ENCODE measurements at regions not wholly inside any gene's neighbourhood (a gene's known extent, or its start where the extent isn't known, plus 50 kb on each side); places are given as distances from the start of the nearest gene placed in this dataset.

DNA sequence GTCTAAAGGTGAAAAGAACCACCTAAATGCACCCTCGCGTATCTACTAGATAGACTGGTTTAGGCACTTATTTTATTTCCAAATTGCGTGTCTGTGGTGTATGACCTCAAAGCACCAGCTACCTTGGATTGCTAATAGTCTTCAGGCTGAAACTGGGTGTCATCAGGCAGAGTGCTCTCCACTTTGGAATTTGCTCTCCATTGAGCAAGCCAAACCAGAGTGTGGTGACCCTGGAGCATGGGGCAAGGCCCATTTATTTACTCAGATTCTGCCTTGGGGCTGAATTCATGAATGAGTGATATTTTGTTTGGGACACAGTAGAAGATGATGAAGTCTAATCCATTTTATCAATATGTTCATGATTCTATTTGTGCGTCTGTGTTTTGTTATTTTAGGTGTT lies 812.8 kb upstream of the SLC35B3 start:
- H3K36me3 Mint-ChIP-seq (ENCODE audit: low read depth): no peaks in the 10 kb centered on the region
- H3K27me3 Mint-ChIP-seq (ENCODE audit: insufficient read depth): no peaks in the 10 kb centered on the region; the same call in 1 of the 2 replicates

DNA sequence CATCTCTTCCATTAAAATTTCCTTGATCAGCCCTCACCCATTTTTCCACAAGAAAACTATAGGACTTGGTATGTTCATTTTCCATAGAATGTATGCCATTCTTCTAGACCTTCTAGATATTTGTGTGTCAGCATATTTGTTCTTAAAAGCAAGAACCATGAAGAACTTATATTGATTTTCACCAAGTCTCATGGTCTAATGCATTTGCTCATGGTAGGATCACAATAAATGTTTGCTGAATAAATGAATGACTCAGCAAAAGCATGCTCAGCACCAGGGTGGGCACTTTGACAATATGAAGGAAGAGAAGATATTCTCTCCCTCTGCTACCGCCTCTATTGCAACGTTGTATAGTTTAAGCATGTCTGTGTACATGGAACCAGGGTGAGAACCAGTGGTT lies 805.5 kb upstream of the SLC35B3 start:
- no peaks in the 10 kb centered on the region for H3K9me3 Mint-ChIP-seq
- peaks cover 3% of the 10 kb centered on the region; the same call in 1 of the 2 replicates for H3K27me3 Mint-ChIP-seq (ENCODE audit: insufficient read depth)
- TF ChIP-seq, protein P1, sequence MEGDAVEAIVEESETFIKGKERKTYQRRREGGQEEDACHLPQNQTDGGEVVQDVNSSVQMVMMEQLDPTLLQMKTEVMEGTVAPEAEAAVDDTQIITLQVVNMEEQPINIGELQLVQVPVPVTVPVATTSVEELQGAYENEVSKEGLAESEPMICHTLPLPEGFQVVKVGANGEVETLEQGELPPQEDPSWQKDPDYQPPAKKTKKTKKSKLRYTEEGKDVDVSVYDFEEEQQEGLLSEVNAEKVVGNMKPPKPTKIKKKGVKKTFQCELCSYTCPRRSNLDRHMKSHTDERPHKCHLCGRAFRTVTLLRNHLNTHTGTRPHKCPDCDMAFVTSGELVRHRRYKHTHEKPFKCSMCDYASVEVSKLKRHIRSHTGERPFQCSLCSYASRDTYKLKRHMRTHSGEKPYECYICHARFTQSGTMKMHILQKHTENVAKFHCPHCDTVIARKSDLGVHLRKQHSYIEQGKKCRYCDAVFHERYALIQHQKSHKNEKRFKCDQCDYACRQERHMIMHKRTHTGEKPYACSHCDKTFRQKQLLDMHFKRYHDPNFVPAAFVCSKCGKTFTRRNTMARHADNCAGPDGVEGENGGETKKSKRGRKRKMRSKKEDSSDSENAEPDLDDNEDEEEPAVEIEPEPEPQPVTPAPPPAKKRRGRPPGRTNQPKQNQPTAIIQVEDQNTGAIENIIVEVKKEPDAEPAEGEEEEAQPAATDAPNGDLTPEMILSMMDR (IDR thresholded peaks at IDR 0.05): no peak
- H3K36me3 Mint-ChIP-seq (ENCODE audit: low read depth): no peaks in the 10 kb centered on the region
- no peak for DNase-seq
- H3K4me1 Mint-ChIP-seq (ENCODE audit: low read depth): no peaks in the 10 kb centered on the region
- no peak overlapping the region for H3K4me3 Mint-ChIP-seq
- H3K27ac Mint-ChIP-seq: no peak overlapping the region

More for the DNA sequence above, 812.8 kb upstream of the SLC35B3 start:
- H3K27ac Mint-ChIP-seq: no peak overlapping the region
- TF ChIP-seq, protein P1 (IDR thresholded peaks at IDR 0.05): no peak
- no peaks in the 10 kb centered on the region for H3K9me3 Mint-ChIP-seq
- no peak for DNase-seq
- peaks cover 25% of the 10 kb centered on the region for H3K4me1 Mint-ChIP-seq (ENCODE audit: low read depth)
- H3K4me3 Mint-ChIP-seq: no peak overlapping the region

DNA sequence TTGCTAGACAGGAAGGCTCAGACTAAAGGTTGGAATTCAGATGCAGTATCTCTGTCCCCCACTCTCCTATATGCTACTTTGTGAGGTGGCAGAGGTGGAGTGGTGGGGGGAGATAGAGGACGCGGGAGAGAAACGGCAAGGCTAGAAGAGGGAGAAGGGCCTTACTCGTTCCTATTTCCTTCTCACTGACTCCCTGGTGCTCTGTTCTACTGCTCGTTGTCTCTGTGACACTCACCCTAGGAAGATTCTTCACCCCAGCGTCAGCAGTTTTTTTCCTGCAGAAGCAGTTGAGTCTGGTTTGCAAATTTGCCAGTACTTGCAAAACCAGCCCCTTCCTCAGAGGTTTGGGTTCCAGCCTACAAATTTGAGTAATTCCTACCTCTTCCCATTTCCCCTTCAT lies 801.1 kb upstream of the SLC35B3 start:
- Mint-ChIP-seq H3K27ac (no peak overlapping the region), H3K4me1 (ENCODE audit: low read depth) (no peaks in the 10 kb centered on the region), H3K4me3 (no peak overlapping the region), H3K36me3 (ENCODE audit: low read depth) (0 out of 2 replicates have a peak, but pooled peaks cover 3% of the 10 kb centered on the region), H3K9me3 (peaks cover 5% of the 10 kb centered on the region; the same call in 1 of the 2 replicates), H3K27me3 (ENCODE audit: insufficient read depth) (peaks cover 7% of the 10 kb centered on the region)
- TF ChIP-seq, protein P1 (IDR thresholded peaks at IDR 0.05): no peak
- DNase-seq: no peak

DNA sequence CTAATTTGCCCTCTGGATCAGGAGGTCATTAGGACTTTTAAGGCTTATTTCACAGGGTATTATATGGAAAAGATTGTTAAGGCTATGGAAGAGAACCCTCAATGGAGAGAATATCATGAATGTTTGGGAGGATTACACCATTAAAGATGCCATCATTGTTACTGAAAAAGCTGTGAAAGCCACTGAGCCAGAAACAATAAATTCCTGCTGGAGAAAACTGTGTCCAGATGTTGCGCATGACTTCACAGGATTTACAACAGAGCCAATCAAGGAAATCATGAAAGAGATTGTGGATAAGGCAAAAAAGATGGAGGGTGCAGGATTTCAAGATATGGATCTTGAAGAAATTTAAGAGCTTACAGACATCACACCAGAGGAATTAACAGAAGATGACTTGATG lies 798.3 kb upstream of the SLC35B3 start:
- no peak overlapping the region for H3K27ac Mint-ChIP-seq
- TF ChIP-seq, protein P1 (IDR thresholded peaks at IDR 0.05): no peak
- H3K4me3 Mint-ChIP-seq: no peak overlapping the region
- peaks cover 7% of the 10 kb centered on the region for H3K27me3 Mint-ChIP-seq (ENCODE audit: insufficient read depth)
- H3K4me1 Mint-ChIP-seq (ENCODE audit: low read depth): no peaks in the 10 kb centered on the region
- DNase-seq: no peak
- peaks cover 5% of the 10 kb centered on the region; the same call in 1 of the 2 replicates for H3K9me3 Mint-ChIP-seq
- 0 out of 2 replicates have a peak, but pooled peaks cover 3% of the 10 kb centered on the region for H3K36me3 Mint-ChIP-seq (ENCODE audit: low read depth)

DNA sequence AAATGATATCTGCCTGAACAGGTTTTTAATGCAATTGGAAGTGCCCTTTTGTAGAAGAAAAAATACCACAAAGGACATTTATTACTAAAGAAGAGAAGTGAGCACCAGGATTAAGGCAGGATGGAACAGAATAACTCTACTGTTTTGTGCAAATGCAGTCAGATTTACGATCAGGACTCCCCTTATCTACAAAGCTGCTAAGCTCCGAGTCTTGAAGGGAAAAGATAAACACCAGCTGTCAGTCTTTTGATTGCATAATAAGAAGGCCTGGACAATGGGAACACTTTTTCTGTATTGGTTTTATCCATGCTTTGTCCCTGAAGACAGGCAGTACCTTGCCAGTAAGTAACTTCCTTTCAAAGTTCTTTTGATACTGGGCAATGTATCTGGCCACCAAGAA lies 797.9 kb upstream of the SLC35B3 start:
- H3K27ac Mint-ChIP-seq: no peak overlapping the region
- H3K4me3 Mint-ChIP-seq: no peak overlapping the region
- H3K36me3 Mint-ChIP-seq (ENCODE audit: low read depth): 0 out of 2 replicates have a peak, but pooled peaks cover 3% of the 10 kb centered on the region
- H3K27me3 Mint-ChIP-seq (ENCODE audit: insufficient read depth): peaks cover 7% of the 10 kb centered on the region
- no peaks in the 10 kb centered on the region for H3K4me1 Mint-ChIP-seq (ENCODE audit: low read depth)
- no peak for DNase-seq
- H3K9me3 Mint-ChIP-seq: peaks cover 5% of the 10 kb centered on the region; the same call in 1 of the 2 replicates
- TF ChIP-seq, protein P1 (IDR thresholded peaks at IDR 0.05): no peak

Measured in HFFc6 (cell line).